Glutamatergic neuron (in vitro differentiated cells): ENCODE measurements at regions not wholly inside any gene's neighbourhood (a gene's known extent, or its start where the extent isn't known, plus 50 kb on each side); places are given as distances from the start of the nearest gene placed in this dataset.

Experiments used
- DNase-seq: peaks from one replicate; pipeline ENCODE4 v3.0.0; 2022
- H3K27ac Mint-ChIP-seq: one replicate; pipeline ENCODE4 v1.8.0; 2020; ENCODE audit warnings: mild to moderate bottlenecking, mixed read lengths, inconsistent platforms; ENCODE audit not compliant: unreplicated experiment
- H3K27me3 Mint-ChIP-seq: one replicate; pipeline ENCODE4 v1.8.0; 2020; ENCODE audit warnings: mild to moderate bottlenecking, moderate library complexity, mixed read lengths, inconsistent platforms; ENCODE audit not compliant: unreplicated experiment
- H3K36me3 Mint-ChIP-seq: one replicate; pipeline ENCODE4 v1.8.0; 2020; ENCODE audit warnings: mild to moderate bottlenecking, mixed read lengths, inconsistent platforms; ENCODE audit not compliant: unreplicated experiment
- H3K4me1 Mint-ChIP-seq: one replicate; pipeline ENCODE4 v1.8.0; 2020; ENCODE audit warnings: mild to moderate bottlenecking, low read depth, mixed read lengths, inconsistent platforms; ENCODE audit not compliant: unreplicated experiment
- H3K4me3 Mint-ChIP-seq: one replicate; pipeline ENCODE4 v1.8.0; 2020; ENCODE audit warnings: mild to moderate bottlenecking, mixed read lengths, inconsistent platforms; ENCODE audit not compliant: unreplicated experiment
- H3K9me3 Mint-ChIP-seq: one replicate; pipeline ENCODE4 v1.8.0; 2020; ENCODE audit warnings: mild to moderate bottlenecking, moderate library complexity, mixed read lengths, inconsistent platforms; ENCODE audit not compliant: unreplicated experiment
- CTCF ChIP-seq: fragments of 200-600 bp; sonication (generic); IDR thresholded peaks from one replicate; pipeline ENCODE4 v1.5.0; 2021; ENCODE audit not compliant: partially characterized antibody, unreplicated experiment

GRCh38 chr7:58316-58715 lies 134.1 kb upstream of the FAM20C start:
- Mint-ChIP-seq H3K27me3 (peaks cover 6% of the 10 kb centered on the region), H3K4me1 (peaks cover 22% of the 10 kb centered on the region), H3K36me3 (no peaks in the 10 kb centered on the region), H3K9me3 (no peaks in the 10 kb centered on the region), H3K4me3 (no peak overlapping the region), H3K27ac (no peak overlapping the region)
- TF ChIP-seq CTCF: no peak
- DNase-seq: no peak

- Mint-ChIP-seq H3K4me3 (no peak overlapping the region), H3K36me3 (no peaks in the 10 kb centered on the region)
These were observed 133.0 kb upstream of the FAM20C start for GRCh38 chr7:59079-60016.

GRCh38 chr7:60017-60675 lies 132.2 kb upstream of the FAM20C start:
- no peak for TF ChIP-seq CTCF
- Mint-ChIP-seq H3K9me3 (no peaks in the 10 kb centered on the region), H3K4me1 (peaks cover 39% of the 10 kb centered on the region), H3K4me3 (no peak overlapping the region), H3K27me3 (peaks cover 9% of the 10 kb centered on the region), H3K27ac (no peak overlapping the region), H3K36me3 (no peaks in the 10 kb centered on the region)
- no peak for DNase-seq

More at GRCh38 chr7:59079-60016, 133.0 kb upstream of the FAM20C start:
- DNase-seq: no peak
- H3K9me3 Mint-ChIP-seq: no peaks in the 10 kb centered on the region
- H3K27ac Mint-ChIP-seq: peak overlapping the region; percentile 52
- no peak for TF ChIP-seq CTCF
- H3K4me1 Mint-ChIP-seq: peaks cover 31% of the 10 kb centered on the region
- peaks cover 9% of the 10 kb centered on the region for H3K27me3 Mint-ChIP-seq

GRCh38 chr7:60706-61105 lies 131.7 kb upstream of the FAM20C start:
- no peak for TF ChIP-seq CTCF
- peaks cover 4% of the 10 kb centered on the region for H3K27me3 Mint-ChIP-seq
- DNase-seq: no peak

GRCh38 chr7:61111-61510 lies 131.3 kb upstream of the FAM20C start:
- peaks cover 3% of the 10 kb centered on the region for H3K27me3 Mint-ChIP-seq
- peaks cover 2% of the 10 kb centered on the region for H3K9me3 Mint-ChIP-seq
- H3K36me3 Mint-ChIP-seq: no peaks in the 10 kb centered on the region
- TF ChIP-seq CTCF: no peak
- H3K27ac Mint-ChIP-seq: no peak overlapping the region
- DNase-seq: no peak
- H3K4me3 Mint-ChIP-seq: no peak overlapping the region
- H3K4me1 Mint-ChIP-seq: peaks cover 44% of the 10 kb centered on the region

More at GRCh38 chr7:60706-61105, 131.7 kb upstream of the FAM20C start:
- Mint-ChIP-seq H3K4me1 (peaks cover 44% of the 10 kb centered on the region), H3K9me3 (no peaks in the 10 kb centered on the region), H3K27ac (no peak overlapping the region), H3K4me3 (no peak overlapping the region), H3K36me3 (no peaks in the 10 kb centered on the region)
